ENCODE measurements at regions not wholly inside any gene's neighbourhood (a gene's known extent, or its start where the extent isn't known, plus 50 kb on each side); places are given as distances from the start of the nearest gene placed in this dataset.

- TF ChIP-seq CTCF (optimal IDR thresholded peaks at IDR 0.05 in 1 of 3, IDR thresholded peaks at IDR 0.05 in 1 of 3, conservative IDR thresholded peaks at IDR 0.05 in 1 of 3; ENCODE audit: extremely low read depth in 1 of 3, insufficient read depth in 2 of 3, low read length in 3 of 3) (no peak), EZH2 (IDR thresholded peaks at IDR 0.05; ENCODE audit: low read length) (no peak)
These were observed 50.6 kb upstream of the RNF182 start for GRCh38 chr6:13874191-13874549.

Data from keratinocyte (primary cell).